Subcutaneous abdominal adipose tissue (tissue), 5 donors: ENCODE measurements at regions not wholly inside any gene's neighbourhood (a gene's known extent, or its start where the extent isn't known, plus 50 kb on each side); places are given as distances from the start of the nearest gene placed in this dataset.

Experiments used
- H3K27ac ChIP-seq: one replicate; pipeline ENCODE4 v1.7.0; 2013; ENCODE audit warnings: low read depth, mild to moderate bottlenecking, inconsistent platforms, low read length, moderate library complexity
- H3K27me3 ChIP-seq, 5 donors: one replicate each; pipeline ENCODE4 v1.7.0; 2013; ENCODE audit warnings: low read length in 5 of 5, inconsistent platforms in 1 of 5; ENCODE audit not compliant: control insufficient read depth in 5 of 5, insufficient read depth in 4 of 5
- H3K36me3 ChIP-seq, 5 donors: one replicate each; pipeline ENCODE4 v1.7.0; 2013; ENCODE audit warnings: low read length in 5 of 5; ENCODE audit not compliant: control insufficient read depth in 5 of 5, insufficient read depth in 5 of 5
- H3K4me1 ChIP-seq, 5 donors: one replicate each; pipeline ENCODE4 v1.7.0; 2013; ENCODE audit warnings: low read length in 5 of 5, mild to moderate bottlenecking in 3 of 5, moderate library complexity in 1 of 5; ENCODE audit not compliant: control insufficient read depth in 5 of 5, insufficient read depth in 5 of 5
- H3K4me3 ChIP-seq, 5 donors: one replicate each; pipeline ENCODE4 v1.7.0; 2013; ENCODE audit warnings: low read length in 5 of 5, low read depth in 1 of 5
- H3K9ac ChIP-seq, 5 donors: one replicate each; pipeline ENCODE4 v1.7.0; 2013; ENCODE audit warnings: low read length in 5 of 5, mild to moderate bottlenecking in 4 of 5, moderate library complexity in 3 of 5
- H3K9me3 ChIP-seq, 5 donors: one replicate each; pipeline ENCODE4 v1.7.0; 2013; ENCODE audit warnings: low read length in 5 of 5; ENCODE audit not compliant: control insufficient read depth in 5 of 5
- donor health status: healthy.
- donor health status: healthy.
- donor health status: healthy.
- donor health status: healthy.
- donor health status: healthy.

GRCh38 chr5:89989776-89990175, 419.8 kb downstream of the CETN3 start:
- H3K9me3 ChIP-seq, result no peaks in the 10 kb centered on the region
- H3K36me3 ChIP-seq, result no peaks in the 10 kb centered on the region
- H3K4me1 ChIP-seq, result peaks cover 0 to 28% (median 9%) of the 10 kb centered on the region in 5 donors
- no peak overlapping the region for H3K4me3 ChIP-seq
- peak overlapping the region in 1 of 5 donors; percentile 20 for H3K9ac ChIP-seq
- H3K27ac ChIP-seq, result no peak overlapping the region
- H3K27me3 ChIP-seq, result no peaks in the 10 kb centered on the region

DNA sequence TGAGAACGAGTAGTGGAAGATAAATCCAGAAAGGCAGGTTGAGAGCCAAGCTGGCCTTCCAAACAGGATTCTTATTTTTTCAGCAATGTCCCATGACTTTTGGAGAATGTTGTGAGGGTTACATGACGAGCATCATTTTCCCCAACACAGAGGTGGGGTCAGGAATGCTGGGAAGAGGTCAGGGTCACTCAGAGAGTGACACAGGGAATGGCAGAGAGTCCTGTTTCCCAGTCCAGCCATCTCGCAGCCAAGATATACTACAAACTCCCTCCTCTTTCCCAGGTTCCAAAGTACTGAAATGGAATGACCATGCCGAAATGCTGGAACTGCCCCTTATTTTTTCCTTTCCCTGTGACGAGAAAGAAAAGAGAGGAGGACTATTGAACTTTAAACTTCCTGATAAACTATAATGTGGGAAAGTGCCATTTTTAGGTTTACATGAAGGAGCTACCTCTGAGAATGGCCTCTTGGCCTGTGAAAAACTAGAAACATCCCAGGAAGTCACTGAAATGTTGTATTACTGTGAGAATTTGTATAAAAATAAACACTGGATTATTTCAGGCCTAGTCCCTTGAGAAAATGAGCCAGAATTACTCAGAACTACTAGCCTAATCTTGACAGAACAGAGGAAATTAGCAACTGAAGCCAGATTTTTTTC, 420.4 kb downstream of the CETN3 start:
- Histone ChIP-seq H3K9ac (peak overlapping the region in 1 of 5 donors; percentile 10), H3K9me3 (no peaks in the 10 kb centered on the region), H3K4me1 (peaks cover 0 to 28% (median 9%) of the 10 kb centered on the region in 5 donors), H3K27me3 (no peaks in the 10 kb centered on the region), H3K36me3 (no peaks in the 10 kb centered on the region), H3K4me3 (no peak overlapping the region), H3K27ac (peak overlapping the region; percentile 39)

DNA sequence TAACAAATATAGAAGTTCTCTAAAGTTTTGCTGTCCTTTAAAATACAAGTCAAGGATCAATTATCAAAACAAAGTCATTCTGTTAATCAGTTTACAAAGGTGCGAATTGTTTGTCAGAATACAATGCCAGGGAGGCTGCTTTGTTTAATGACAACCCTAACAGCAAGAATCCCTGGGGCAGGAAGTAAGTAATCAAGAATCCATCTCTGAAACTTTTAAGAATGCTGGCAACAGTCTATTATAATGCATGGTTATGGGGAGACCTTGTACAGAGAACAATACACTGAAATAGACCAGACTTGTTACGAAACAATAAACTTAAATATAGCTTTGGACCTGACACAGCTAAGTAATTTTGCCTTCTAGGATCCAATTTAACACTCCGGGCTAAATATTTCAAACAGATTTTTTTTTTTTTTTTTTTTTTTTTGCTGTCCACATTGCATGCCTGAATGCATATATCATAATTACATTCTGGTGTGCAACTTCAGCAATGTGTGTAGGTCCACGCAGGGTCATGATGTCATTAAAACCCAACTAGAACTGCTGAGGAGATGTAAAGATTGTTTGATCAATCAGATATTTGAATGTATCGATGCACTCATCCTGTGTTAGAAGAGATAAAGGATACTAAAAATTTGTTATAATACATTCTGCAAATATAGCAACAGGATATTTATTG, 421.3 kb downstream of the CETN3 start:
- Histone ChIP-seq H3K4me1 (peaks cover 0 to 28% (median 9%) of the 10 kb centered on the region in 5 donors), H3K36me3 (no peaks in the 10 kb centered on the region), H3K9ac (no peak overlapping the region), H3K27me3 (no peaks in the 10 kb centered on the region), H3K9me3 (no peaks in the 10 kb centered on the region), H3K27ac (peak overlapping the region; percentile 39), H3K4me3 (no peak overlapping the region)

DNA sequence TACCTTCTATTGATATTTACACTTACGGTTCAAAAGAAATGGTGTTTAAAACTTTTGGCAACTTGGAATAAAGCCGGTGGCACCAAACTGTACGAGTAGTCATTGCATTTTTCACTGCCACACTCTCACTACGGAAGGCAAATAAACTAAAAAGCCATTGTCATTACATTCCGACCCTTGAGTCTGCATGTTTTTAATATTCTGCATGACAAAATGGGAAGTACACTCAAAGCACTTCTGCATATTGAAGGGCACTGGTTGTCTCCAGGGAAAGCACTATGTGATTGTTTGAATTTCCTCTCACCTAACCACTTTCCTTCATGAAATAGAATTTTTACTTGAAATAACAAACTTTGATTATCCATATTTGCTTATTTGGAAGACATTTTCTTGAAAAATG, 426.3 kb downstream of the CETN3 start:
- peaks cover 0 to 8% (median 0%) of the 10 kb centered on the region in 5 donors for H3K4me1 ChIP-seq
- H3K9me3 ChIP-seq, result no peaks in the 10 kb centered on the region
- H3K36me3 ChIP-seq, result no peaks in the 10 kb centered on the region
- H3K4me3 ChIP-seq, result no peak overlapping the region
- no peak overlapping the region for H3K27ac ChIP-seq
- no peak overlapping the region for H3K9ac ChIP-seq
- H3K27me3 ChIP-seq, result no peaks in the 10 kb centered on the region

DNA sequence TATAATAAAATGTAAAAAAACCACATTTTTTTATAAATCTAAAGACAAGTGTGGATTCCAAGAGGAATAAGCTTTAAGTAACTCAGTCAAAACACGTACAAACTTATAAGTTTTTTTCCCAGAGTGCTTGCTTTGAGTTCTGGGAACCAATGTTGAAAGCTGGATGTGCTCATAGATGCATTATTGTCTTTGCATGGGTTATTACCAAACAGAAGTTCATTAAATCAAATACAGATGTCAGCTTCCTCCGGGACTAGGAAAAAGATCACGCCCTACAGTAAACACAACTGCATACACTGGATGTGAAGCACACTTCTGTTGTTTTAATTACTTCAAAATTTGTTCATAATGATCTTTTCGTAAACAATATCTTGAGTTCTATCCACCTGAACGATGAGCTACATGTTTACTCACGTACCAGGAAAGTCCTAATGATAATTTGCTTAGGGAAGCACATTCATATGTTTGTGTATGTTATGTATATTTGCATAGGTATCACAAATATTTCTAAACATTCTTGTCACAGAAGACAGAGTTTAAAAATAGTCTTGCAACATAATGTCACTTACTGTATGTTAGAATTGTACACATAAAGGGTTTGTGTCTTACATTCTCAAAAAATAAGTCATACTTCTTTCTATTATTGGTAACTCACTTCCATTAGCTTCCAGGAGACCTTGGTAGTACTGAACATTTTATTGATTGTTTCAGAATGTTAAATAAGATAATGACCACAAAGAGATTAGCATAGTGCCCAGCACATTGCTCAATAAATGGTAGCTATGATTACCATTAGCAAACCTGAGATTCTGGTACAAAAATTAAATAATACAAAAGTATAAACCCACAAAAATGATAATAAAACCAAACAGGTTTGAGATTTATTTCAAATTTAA, 427.4 kb downstream of the CETN3 start:
- Histone ChIP-seq H3K27me3 (no peaks in the 10 kb centered on the region), H3K9ac (no peak overlapping the region), H3K4me1 (peaks cover 0 to 5% (median 0%) of the 10 kb centered on the region in 5 donors), H3K4me3 (no peak overlapping the region), H3K9me3 (no peaks in the 10 kb centered on the region), H3K36me3 (no peaks in the 10 kb centered on the region), H3K27ac (no peak overlapping the region)

GRCh38 chr5:89981021-89981420, 428.5 kb downstream of the CETN3 start:
- Histone ChIP-seq H3K27ac (no peak overlapping the region), H3K4me3 (no peak overlapping the region)

DNA sequence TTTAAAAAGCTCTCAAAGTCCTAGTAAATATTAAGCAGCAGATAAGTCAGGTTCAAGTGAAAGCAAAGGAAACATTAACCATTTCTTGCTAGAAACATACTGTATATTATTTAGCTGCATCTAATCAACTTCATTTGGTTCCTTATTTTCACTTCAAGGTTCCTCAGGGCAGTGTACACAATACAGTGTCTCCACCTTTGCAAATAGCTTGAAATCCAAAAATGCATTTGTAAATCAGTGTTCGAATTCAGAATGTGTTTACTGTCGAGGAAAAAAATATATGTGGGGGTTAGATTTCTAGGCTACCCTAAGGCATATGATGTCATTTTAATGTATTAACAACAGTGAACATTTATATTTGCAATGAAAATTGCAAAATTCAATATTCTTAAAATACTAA, 436.0 kb downstream of the CETN3 start:
- no peaks in the 10 kb centered on the region for H3K27me3 ChIP-seq

More at GRCh38 chr5:89981021-89981420, 428.5 kb downstream of the CETN3 start:
- Histone ChIP-seq H3K4me1 (peaks cover 0 to 5% (median 0%) of the 10 kb centered on the region in 5 donors), H3K9ac (no peak overlapping the region), H3K27me3 (no peaks in the 10 kb centered on the region), H3K36me3 (no peaks in the 10 kb centered on the region), H3K9me3 (no peaks in the 10 kb centered on the region)

DNA sequence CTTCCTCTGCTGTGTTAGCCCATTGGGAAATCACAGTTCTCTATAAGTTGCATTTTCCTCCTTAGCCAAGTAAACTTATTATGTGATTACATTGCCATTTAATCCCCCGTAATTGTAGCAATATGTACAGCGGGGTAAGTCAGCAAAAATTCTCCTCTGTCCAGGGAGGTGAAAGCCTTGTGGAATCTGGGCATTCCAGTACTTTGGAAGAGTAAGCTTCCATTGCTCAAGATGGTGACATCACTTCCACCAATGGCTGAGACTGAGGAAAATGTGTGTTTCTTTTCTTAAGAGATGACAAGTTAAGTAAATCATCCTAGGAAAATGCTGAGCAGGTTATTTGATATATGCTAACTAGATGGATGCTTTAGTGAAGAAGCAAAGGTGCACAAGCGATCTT, 436.7 kb downstream of the CETN3 start:
- H3K36me3 ChIP-seq, result no peaks in the 10 kb centered on the region
- H3K9me3 ChIP-seq, result no peaks in the 10 kb centered on the region
- no peak overlapping the region for H3K4me3 ChIP-seq
- H3K9ac ChIP-seq, result no peak overlapping the region
- H3K27me3 ChIP-seq, result no peaks in the 10 kb centered on the region
- no peak overlapping the region for H3K27ac ChIP-seq
- H3K4me1 ChIP-seq, result no peaks in the 10 kb centered on the region

More for the DNA sequence above, 436.0 kb downstream of the CETN3 start:
- Histone ChIP-seq H3K9ac (no peak overlapping the region), H3K27ac (no peak overlapping the region), H3K9me3 (no peaks in the 10 kb centered on the region), H3K4me3 (no peak overlapping the region), H3K36me3 (no peaks in the 10 kb centered on the region), H3K4me1 (no peaks in the 10 kb centered on the region)

DNA sequence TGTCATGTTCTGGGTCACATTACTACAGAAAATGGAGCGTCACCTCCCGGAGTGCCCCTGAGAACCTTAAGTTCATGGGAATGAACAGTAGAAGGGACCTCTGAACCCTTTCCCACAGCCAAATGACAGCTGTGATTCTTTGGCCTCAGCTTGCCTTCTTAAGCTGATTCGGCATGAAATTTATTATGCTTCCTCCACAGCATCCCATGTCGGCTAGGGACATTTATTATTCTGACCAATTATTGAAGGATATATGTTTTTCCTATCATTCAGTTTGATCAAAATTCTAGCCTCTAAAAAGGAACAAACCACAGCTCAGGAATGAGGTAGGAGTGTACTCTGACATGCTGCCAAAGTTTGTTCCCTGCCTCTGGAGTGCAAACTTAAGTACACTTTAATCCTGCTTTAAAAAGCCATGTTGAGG, 440.6 kb downstream of the CETN3 start:
- Histone ChIP-seq H3K4me1 (no peaks in the 10 kb centered on the region), H3K4me3 (no peak overlapping the region), H3K27ac (no peak overlapping the region), H3K9me3 (no peaks in the 10 kb centered on the region), H3K9ac (no peak overlapping the region), H3K36me3 (no peaks in the 10 kb centered on the region), H3K27me3 (no peaks in the 10 kb centered on the region)
